BLaER1 (cell line): ENCODE measurements at regions not wholly inside any gene's neighbourhood (a gene's known extent, or its start where the extent isn't known, plus 50 kb on each side); places are given as distances from the start of the nearest gene placed in this dataset.
"Not testable (repeated sequence)": the region's sequence is repeated elsewhere in the genome, so short reads cannot be mapped to it uniquely, and the experiment has no call there.

Experiments used
- H3K27ac ChIP-seq: shearing (Covaris generic); formaldehyde crosslinking; 2 replicates; pipeline ENCODE4 v1.8.1; 2022
- H3K27me3 ChIP-seq: shearing (Covaris generic); formaldehyde crosslinking; 2 replicates; pipeline ENCODE4 v1.8.1; 2022
- H3K36me3 ChIP-seq: shearing (Covaris generic); formaldehyde crosslinking; 2 replicates; pipeline ENCODE4 v1.8.1; 2022
- H3K4me1 ChIP-seq: shearing (Covaris generic); formaldehyde crosslinking; 2 replicates; pipeline ENCODE4 v1.8.1; 2022
- H3K4me2 ChIP-seq: shearing (Covaris generic); formaldehyde crosslinking; 2 replicates; pipeline ENCODE4 v1.8.1; 2022
- H3K4me3 ChIP-seq: shearing (Covaris generic); formaldehyde crosslinking; 2 replicates; pipeline ENCODE4 v1.8.1; 2022
- H3K9ac ChIP-seq: shearing (Covaris generic); formaldehyde crosslinking; 2 replicates; pipeline ENCODE4 v1.8.1; 2022
- H3K9me3 ChIP-seq: shearing (Covaris generic); formaldehyde crosslinking; 2 replicates; pipeline ENCODE4 v1.8.1; 2022
- H4K20me1 ChIP-seq: shearing (Covaris generic); formaldehyde crosslinking; 2 replicates; pipeline ENCODE4 v1.8.1; 2022
- Cebpa-rat ChIP-seq: shearing (Covaris generic); IDR thresholded peaks from 2 replicates; pipeline ENCODE4 v1.8.1; 2022

DNA sequence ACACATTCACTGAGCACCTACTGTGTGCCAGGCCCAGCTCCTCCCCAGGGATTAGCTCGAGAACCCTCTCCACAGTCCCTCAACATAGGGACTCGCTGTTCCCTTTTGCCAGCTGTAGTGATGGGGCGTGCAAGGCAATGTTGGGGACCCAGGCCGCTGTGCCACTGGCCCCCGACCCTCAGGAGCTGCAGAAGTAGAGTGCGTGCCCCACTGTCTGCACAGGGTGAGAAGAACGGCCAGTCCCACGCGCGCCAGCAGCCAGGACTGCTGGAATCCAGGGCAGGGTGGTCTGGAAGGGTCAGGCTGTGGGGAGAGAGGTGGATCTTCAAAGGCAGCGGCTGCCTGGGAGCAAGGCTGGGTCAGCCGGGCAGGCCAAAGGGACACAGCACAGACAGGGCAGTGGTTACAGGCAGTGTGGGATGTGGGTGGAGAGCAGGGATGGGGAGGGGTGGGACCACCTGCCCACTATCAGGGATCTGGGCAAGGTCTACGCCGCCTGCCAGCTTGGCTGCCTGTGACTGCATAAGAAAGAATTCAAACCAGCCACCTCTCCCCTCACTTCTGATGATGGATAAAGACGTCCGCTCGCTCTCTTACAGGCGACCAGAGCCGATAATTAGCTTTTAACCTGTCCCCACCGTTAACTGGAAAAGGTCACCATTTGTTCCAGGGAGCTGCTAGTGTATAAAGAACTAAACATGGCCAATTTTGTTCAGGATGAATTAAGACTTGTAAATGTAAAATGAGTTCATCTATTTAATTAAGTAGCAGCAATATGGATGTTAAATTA lies 86.7 kb upstream of the GSE1 start:
- Histone ChIP-seq H3K4me1 (peaks cover 96% of the 10 kb centered on the region), H3K36me3 (no peaks in the 10 kb centered on the region), H3K27me3 (no peaks in the 10 kb centered on the region), H3K4me2 (peak overlapping the region; percentile 92), H3K9me3 (no peaks in the 10 kb centered on the region), H3K9ac (peak overlapping the region; percentile 54; the same call in 1 of the 2 replicates), H3K4me3 (no peak overlapping the region), H3K27ac (peak overlapping the region; percentile 92), H4K20me1 (no peaks in the 10 kb centered on the region)
- no peak for TF ChIP-seq Cebpa-rat

DNA sequence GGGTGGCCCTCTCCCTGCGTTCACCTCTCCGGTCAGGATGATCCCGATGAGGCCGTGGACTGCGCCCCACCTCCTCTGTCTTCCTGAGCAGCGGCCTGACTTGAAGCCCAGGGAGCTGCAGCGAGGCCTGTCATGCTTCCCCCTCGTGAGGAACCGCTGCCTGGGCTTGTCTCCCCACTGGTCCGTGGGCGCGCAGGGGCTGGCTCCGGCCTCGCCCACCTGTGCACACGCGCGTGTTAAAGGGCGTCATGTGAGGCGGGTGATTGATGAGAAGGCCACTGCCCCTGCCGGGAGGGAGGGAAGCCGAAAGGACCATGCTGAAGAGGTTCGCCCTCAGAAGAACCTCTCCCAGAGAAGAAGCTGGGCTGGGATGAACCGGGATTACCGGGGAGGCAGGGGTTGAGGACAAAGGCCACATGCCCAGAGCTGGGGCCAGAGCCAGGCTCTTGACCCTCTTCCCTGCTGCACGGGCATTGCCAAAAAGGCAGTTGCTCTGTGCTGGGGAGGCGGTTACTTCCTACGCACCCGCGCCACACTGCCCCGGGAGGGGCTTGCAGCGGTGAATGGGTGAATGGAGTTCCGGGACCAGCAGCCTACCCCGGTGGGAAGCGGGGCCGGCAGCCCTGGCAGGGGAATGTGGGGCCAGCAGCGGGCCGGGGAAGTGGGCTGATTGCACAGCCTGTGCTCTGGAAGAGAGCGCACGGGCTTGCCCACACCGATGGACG lies 85.9 kb upstream of the GSE1 start:
- H3K9ac ChIP-seq: no peak overlapping the region
- H3K4me3 ChIP-seq: no peak overlapping the region
- H3K9me3 ChIP-seq: no peaks in the 10 kb centered on the region
- peak overlapping the region; percentile 92 for H3K4me2 ChIP-seq
- peak overlapping the region; percentile 92 for H3K27ac ChIP-seq
- H4K20me1 ChIP-seq: no peaks in the 10 kb centered on the region
- no peak for TF ChIP-seq Cebpa-rat
- H3K36me3 ChIP-seq: no peaks in the 10 kb centered on the region
- peaks cover 97% of the 10 kb centered on the region for H3K4me1 ChIP-seq
- H3K27me3 ChIP-seq: no peaks in the 10 kb centered on the region

GRCh38 chr16:85527767-85528297 lies 85.3 kb upstream of the GSE1 start:
- peak overlapping the region; percentile 92 for H3K4me2 ChIP-seq
- peak overlapping the region; percentile 92 for H3K27ac ChIP-seq
- no peak overlapping the region for H3K9ac ChIP-seq
- peaks cover 93% of the 10 kb centered on the region for H3K4me1 ChIP-seq
- no peaks in the 10 kb centered on the region for H3K27me3 ChIP-seq
- no peak for TF ChIP-seq Cebpa-rat
- H3K36me3 ChIP-seq: no peaks in the 10 kb centered on the region
- H3K9me3 ChIP-seq: no peaks in the 10 kb centered on the region
- H3K4me3 ChIP-seq: no peak overlapping the region
- no peaks in the 10 kb centered on the region for H4K20me1 ChIP-seq

- no peaks in the 10 kb centered on the region for H3K9me3 ChIP-seq
- H3K27ac ChIP-seq: peak overlapping the region; percentile 21
- H3K4me2 ChIP-seq: peak overlapping the region; percentile 92
- peaks cover 84% of the 10 kb centered on the region for H3K4me1 ChIP-seq
- H3K27me3 ChIP-seq: no peaks in the 10 kb centered on the region
- H3K9ac ChIP-seq: no peak overlapping the region
- H3K4me3 ChIP-seq: no peak overlapping the region
- H3K36me3 ChIP-seq: no peaks in the 10 kb centered on the region
- H4K20me1 ChIP-seq: no peaks in the 10 kb centered on the region
- no peak for TF ChIP-seq Cebpa-rat
These were observed 84.4 kb upstream of the GSE1 start for GRCh38 chr16:85528528-85529387.

GRCh38 chr16:85529489-85530369 lies 83.4 kb upstream of the GSE1 start:
- Histone ChIP-seq H3K27me3 (no peaks in the 10 kb centered on the region), H3K4me2 (peak overlapping the region; percentile 92), H3K9me3 (no peaks in the 10 kb centered on the region), H3K4me3 (no peak overlapping the region), H4K20me1 (no peaks in the 10 kb centered on the region), H3K9ac (no peak overlapping the region), H3K4me1 (peaks cover 82% of the 10 kb centered on the region), H3K36me3 (no peaks in the 10 kb centered on the region), H3K27ac (peak overlapping the region; percentile 21)
- TF ChIP-seq Cebpa-rat: no peak

DNA sequence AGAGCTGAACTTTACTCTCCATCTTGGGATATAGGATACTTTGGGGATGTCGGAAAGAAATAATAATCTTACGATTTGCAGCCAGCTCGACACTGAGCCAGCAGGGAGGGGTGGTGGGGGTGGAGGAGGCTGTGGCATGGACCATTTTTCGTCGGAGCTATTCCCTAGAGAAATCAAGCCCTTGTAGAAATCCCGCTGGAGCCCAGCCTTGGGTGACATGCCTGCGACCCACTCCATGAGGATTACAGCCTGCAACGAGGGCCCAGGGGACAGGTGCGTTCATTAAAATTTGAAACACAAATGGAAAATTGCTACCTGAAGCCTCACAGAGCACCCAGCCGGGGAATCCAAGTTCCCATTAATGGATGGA lies 82.8 kb upstream of the GSE1 start:
- Histone ChIP-seq H3K4me1 (peaks cover 82% of the 10 kb centered on the region), H3K4me3 (no peak overlapping the region)

GRCh38 chr16:85531516-85531915 lies 81.6 kb upstream of the GSE1 start:
- H3K27ac ChIP-seq: peak overlapping the region; percentile 50; the same call in 1 of the 2 replicates
- H3K27me3 ChIP-seq: no peaks in the 10 kb centered on the region
- TF ChIP-seq Cebpa-rat: no peak
- peak overlapping the region; percentile 69; the same call in 1 of the 2 replicates for H3K9ac ChIP-seq
- no peaks in the 10 kb centered on the region for H3K36me3 ChIP-seq
- no peak overlapping the region for H3K4me3 ChIP-seq
- no peaks in the 10 kb centered on the region for H3K9me3 ChIP-seq
- H3K4me2 ChIP-seq: peak overlapping the region; percentile 77
- peaks cover 82% of the 10 kb centered on the region for H3K4me1 ChIP-seq
- no peaks in the 10 kb centered on the region for H4K20me1 ChIP-seq

More for the DNA sequence above, 82.8 kb upstream of the GSE1 start:
- no peaks in the 10 kb centered on the region for H4K20me1 ChIP-seq
- no peaks in the 10 kb centered on the region for H3K9me3 ChIP-seq
- TF ChIP-seq Cebpa-rat: no peak
- H3K27me3 ChIP-seq: no peaks in the 10 kb centered on the region
- H3K27ac ChIP-seq: no peak overlapping the region
- H3K9ac ChIP-seq: no peak overlapping the region
- H3K36me3 ChIP-seq: no peaks in the 10 kb centered on the region
- peak overlapping the region; percentile 77; the same call in 1 of the 2 replicates for H3K4me2 ChIP-seq

DNA sequence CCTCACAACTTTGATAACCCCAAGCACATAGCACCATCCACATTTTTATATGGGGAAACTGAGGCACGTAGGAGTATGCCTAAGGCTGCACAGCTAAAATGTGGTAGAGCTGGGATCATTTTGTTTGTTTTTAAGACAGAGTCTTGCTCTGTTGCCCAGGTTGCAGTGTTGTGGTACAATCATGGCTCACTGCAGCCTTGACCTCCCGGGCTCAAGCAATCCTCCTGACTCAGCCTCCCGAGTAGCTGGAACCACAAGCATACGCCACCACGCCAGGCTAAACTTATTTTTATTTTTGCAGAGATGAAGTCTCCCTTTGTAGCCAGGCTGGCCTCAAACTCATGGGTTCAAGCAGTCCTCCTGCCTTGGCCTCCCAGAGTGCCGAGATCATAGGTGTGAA lies 81.0 kb upstream of the GSE1 start:
- no peaks in the 10 kb centered on the region for H3K36me3 ChIP-seq
- H3K27ac ChIP-seq: no peak overlapping the region
- H3K4me3 ChIP-seq: no peak overlapping the region
- H3K27me3 ChIP-seq: no peaks in the 10 kb centered on the region
- H3K4me1 ChIP-seq: peaks cover 82% of the 10 kb centered on the region
- H3K9ac ChIP-seq: no peak overlapping the region; the same call in 1 of the 2 replicates
- no peaks in the 10 kb centered on the region for H3K9me3 ChIP-seq
- H3K4me2 ChIP-seq: peak overlapping the region; percentile 77
- no peak for TF ChIP-seq Cebpa-rat
- no peaks in the 10 kb centered on the region for H4K20me1 ChIP-seq

DNA sequence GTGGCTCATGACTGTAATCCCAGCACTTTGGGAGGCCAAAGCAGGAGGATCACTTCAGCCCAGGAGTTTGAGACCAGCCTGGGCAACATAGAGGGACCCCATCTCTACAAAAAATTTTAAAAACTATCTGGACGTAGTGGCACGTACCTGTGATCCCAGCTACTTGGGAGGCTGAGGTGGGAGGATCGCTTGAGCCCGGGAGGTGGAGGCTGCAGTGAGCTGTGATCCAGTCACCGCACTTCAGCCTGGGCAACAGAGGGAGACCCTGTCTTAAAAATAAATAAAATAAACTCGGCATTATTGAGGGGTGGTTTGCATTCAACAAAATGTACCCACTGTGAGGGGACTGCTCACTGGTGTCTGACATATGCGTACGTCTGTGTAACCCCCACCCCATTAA lies 79.5 kb upstream of the GSE1 start:
- not testable (repeated sequence) for H3K27ac ChIP-seq, H3K9ac ChIP-seq, H3K9me3 ChIP-seq, H4K20me1 ChIP-seq, H3K36me3 ChIP-seq, H3K4me2 ChIP-seq, H3K4me3 ChIP-seq, H3K27me3 ChIP-seq
- H3K4me1 ChIP-seq: peaks cover 82% of the 10 kb centered on the region
